HG03066 (cell line): ENCODE measurements at regions not wholly inside any gene's neighbourhood (a gene's known extent, or its start where the extent isn't known, plus 50 kb on each side); places are given as distances from the start of the nearest gene placed in this dataset.
"Not testable (repeated sequence)": the region's sequence is repeated elsewhere in the genome, so short reads cannot be mapped to it uniquely, and the experiment has no call there.

Experiments used
- ATAC-seq: cut with Tn5 transposase; IDR thresholded peaks from one replicate; pipeline ENCODE4 v1.9.1; 2021; ENCODE audit warnings: low read depth; ENCODE audit not compliant: unreplicated experiment

DNA sequence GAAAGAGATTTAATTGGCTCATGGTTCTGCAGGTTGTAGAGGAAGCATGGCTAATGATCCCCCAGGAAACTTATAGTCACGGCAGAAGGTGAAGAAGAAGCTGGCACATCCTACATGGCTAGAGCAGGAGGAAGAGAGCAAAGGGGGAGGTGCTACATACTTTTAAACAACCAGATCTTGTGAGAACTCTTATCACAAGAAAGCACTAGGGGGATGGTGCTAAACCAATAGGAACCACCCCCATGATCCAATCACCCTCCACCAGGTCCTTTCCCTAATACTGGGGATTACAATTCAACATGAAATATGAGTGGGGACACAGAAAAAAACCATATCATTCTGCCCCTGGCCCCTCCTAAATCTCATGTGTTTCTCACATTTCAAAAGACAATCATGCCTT is 147.2 kb upstream of the EPB41L4A start:
- ATAC-seq = no peak

DNA sequence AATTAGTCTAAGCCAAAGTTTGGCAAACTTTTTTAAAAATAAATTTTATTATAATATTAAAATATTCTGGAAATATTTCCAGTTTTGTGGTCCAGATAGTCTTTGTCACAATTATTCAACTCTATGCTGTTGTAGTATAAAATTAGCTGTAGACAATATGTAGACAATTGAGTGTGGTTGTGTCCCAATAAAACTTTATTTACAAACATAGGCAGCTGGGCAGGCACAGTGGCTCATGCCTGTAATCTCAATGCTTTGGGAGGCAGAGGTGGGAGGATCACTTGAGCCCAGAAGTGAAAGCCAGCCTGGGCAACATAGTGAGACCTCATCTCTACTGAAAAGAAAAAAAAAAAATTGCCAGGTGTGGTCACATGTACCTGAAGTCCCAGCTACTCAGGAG is 150.5 kb upstream of the EPB41L4A start:
- no peak for ATAC-seq

DNA sequence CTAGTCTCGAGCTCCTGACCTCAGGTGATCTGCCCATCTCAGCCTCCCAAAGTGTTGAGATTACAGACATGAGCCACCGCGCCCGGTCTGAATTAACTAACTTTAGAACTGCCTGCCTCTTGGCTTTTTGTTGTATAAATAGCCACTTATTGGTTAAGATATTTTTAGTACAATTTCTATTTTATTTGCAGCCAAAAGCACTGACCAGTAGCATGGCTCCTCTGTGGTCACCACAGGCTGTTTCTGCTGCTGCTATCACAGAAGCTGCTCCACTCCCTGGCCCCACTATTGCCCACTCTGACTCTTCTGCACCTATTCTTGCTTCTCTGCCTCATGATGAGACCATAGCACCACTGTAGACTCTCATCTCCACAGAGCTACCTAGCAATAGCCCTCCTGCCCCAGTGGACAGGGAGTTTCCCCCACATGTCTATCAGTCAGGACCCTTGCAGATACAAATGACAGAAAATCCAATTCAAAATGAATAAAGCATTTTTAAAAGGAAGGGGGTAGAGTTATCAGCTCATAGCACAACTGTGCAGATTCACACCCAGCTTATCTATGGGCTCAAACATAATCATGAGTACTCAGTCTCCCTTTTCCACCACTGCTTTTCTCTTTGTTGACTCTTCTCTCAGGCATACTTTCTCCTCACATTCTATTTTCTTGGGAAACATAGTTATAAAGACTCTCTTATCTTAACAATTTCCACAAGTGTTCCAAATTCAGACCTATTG is 151.8 kb upstream of the EPB41L4A start:
- no peak for ATAC-seq

DNA sequence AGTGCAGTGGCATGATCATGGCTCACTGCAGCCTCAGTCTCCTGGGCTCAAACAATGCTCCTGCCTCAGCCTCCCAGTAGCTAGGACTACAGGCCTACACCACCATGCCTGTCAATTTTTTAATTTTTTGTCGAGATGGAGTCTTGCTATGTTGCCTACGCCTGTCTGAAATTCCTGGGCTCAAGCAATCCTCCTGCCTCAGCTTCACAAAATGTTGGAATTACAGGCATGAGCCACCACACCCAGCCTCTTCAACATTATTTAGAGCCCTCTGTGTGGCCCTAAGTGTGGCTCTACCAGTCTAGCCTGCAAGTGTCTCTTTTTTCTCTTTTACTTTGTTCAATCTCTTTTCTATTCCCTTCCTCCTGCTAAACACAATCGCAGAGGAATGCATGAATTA is 154.4 kb upstream of the EPB41L4A start:
- ATAC-seq = no peak

DNA sequence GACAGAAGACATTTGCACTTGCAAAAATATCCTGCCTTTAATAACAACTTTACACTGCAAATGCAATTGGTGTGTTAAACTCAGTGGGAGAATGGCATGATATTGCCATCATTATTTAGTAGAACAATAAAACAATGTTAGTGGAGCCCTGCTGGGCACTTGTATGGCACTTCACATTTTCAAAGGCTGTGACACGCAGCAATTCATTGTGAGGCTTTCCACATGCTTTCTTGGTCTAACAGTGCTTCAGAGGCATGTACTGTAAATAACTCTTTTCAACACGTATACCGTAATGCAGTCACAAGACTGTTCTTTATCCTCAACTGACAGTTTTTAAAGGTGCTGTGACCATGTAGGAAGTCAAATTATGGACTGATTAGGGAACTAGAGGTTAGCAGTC is 155.5 kb upstream of the EPB41L4A start:
- no peak for ATAC-seq

DNA sequence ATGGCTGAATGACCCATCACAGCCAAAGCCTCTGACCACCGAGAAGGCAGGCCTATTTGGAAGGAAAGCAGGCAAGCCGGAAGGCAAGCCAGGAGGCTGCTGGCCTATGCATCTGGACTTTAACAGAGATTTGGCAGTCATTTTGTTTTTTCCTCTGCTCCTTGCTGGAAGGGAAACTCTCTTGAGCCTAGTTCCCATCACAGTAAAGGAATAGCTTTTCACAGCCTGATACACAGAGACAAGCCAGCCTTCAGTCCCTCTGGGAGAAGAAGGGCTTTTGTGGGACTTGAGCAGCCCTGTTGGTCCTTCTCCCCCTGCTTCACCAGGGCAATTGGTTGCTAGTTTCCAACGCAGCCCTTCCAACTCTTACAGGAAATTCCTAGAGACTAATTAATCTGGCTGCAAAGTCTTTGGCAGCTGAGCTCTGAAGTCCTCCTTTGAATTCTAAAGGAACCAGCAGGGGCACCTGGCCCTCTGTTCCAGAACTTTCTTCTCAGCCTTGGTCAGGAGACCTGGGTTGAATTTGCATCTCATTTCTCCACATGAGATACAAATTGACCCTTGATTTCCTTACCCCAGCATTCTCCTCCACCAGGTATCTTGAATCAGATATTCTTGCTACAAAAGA is 157.3 kb upstream of the EPB41L4A start:
- ATAC-seq = no peak

DNA sequence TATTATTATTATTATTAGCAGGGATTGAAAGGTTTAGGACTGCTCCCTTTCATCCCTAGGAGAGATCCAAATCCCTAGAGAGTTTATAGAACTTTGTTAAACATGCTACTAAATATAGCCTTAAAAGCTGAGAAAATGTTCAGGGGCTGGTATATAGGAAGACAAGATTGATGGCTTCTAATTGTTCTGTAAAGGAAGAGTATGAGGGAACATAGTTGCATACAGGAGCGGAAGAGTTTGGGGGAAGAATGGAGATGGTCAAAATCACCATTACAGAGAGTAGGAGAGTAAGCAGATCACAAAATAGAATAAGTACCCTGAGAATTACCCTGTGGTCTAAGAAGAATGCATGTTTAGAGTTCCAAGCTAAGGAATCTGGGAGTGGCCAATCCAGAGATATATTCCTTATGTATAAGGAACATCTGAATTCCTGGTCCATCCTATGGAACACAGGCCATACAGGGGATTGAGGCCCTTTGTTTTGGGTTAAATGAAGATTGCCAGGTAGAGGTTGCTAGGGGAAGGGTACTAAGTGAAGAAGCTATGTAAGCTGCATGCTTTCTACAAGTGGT is 158.0 kb upstream of the APC start:
- no peak for ATAC-seq

DNA sequence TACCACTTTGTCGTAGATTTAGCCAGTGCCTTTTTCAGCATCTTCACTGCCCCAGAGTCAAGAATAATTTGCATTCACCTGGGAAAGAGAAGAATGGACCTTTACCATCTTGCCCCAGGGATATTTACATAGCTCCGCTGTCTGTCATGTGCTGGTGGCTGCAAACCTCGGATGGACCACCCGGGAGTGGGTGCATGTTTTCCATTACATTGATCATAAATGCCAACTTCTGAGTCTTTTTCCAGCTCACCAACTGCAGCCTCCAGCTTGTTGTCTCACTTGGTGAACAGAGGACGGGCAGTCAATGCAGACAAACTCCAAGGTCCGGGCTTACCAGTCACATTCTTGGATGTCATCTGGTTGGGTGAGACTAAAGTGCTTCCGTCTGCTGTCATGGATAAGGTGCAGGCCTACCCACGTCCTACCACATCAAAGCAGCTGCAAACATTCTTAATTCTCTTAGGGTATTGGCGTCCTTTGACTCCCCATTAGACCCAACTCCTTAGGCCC is 155.8 kb upstream of the APC start:
- no peak for ATAC-seq

DNA sequence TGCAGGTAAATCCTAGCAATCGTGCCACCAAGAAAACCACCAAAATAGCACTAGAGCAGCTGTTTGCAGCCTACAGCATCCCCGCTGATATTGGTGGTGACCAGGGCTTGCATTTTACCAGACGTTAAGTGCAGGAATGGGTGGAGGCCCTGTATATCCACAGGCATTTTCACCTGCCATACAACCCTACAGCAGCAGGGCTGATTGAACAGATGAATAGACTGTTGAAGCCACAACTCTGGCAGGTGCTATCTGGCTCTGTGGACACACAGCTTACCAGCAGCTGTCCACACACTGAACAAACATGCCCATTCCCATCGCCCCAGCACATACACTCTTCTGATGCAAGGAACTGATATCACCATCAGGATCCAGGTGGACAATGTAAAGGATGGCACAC is 154.5 kb upstream of the APC start:
- ATAC-seq = no peak

DNA sequence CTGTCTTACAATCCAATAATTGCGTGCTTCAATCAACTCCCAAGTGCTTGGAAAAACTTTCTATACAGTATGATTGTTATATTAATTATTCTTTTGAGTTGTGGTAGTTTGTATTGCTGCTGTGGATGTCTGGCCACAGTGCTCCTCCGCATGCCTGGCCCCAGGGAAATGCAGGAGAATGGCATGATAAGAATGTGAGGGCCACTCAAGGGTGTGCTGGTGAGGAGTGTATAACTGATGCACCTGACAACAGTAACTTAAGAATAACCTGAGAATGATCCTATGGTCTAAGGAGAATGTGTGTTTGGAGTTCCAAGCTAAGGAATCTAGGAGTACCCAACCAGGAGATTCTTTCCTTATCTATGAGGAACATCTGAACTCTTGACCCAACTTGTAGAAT is 152.9 kb upstream of the APC start:
- ATAC-seq = no peak

DNA sequence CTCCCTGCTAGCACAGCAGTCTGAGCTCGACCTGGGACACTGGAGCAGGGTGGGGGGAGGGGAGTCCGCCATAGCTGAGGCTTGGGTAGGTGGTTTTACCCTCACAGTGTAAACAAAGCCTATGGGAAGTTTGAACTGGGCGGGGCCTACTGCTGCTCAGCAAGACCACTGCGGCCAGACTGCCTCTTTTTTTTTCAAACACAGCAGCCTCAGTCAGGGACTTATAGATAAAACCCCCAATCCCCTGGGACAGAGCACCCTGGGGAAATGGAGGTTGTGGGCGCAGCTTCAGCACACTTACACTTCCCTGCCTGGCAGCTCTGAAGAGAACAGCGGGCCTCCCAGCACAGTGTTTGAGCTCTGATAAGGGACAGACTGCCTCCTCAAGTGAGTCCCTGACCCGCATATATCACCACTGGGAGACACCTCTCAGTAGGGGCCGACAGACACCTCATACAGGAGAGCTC is 151.1 kb upstream of the APC start:
- ATAC-seq = no peak

DNA sequence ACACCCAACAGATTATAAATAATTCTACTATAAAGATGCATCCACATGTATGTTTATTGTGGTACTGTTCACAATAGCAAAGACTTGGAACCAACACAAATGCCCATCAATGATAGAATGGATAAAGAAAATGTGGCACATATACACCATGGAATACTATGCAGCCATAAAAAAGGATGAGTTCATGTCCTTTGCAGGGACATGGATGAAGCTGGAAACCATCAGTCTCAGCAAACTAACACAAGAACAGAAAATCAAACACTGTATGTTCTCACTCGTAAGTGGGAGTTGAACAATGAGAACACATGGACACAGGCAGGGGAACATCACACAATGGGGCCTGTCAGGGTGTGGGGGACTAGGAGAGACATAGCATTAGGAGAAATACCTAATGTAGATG is 146.8 kb upstream of the APC start:
- not testable (repeated sequence) for ATAC-seq

DNA sequence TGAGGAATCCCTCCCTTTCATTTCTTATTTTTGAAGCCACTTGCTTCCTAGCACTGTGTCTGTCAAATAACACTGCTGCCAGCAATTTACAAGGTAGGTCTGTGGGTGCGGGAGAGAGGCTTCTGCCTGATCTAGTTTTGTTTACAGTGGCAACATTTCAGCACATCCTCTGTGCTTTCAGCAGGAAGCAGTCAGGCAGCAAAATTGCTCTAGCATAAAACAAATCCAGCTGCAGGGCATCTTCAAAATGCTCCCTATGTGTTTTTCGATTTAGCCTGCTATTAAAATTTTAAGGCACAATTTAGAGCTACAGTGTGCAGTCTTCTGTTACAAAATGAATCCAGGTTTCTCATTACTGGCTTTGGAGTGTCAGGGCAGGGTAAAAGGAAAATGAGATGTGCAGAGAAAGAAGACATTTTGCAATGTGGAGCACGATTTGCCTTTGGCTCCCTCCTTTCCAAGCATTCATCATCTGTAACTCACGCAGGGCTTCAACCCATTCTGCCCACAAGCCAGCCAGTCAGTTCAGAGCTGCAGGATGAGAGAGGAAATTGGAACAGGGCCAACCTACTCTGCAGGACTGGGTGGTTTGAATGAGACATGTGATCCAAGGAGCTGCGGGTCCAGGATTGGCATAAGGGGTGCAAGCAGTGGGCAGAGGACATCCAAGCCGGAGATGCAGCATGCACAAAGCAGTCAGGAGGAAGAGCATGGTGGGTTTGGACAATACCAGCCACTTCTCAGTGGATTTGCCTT is 143.4 kb upstream of the APC start:
- no peak for ATAC-seq

DNA sequence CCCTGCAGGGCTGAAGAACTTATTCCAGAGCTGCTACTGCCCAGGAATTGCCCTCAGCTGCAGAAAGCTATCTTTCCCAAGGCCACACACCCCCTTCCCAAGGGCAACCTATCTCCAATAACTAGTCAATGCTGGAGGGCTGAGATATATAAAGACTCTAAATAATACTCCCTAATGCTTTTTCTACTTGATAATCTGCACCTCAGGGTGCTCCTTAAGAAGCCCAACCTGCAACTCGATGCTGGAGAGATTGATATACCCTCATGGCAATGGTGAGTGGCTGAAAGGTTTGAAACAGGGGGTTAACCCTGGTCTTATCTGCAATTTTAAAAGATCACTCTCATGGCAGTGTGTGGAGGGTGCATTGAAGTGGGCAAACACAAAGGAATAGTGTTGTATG is 142.7 kb upstream of the APC start:
- no peak for ATAC-seq

DNA sequence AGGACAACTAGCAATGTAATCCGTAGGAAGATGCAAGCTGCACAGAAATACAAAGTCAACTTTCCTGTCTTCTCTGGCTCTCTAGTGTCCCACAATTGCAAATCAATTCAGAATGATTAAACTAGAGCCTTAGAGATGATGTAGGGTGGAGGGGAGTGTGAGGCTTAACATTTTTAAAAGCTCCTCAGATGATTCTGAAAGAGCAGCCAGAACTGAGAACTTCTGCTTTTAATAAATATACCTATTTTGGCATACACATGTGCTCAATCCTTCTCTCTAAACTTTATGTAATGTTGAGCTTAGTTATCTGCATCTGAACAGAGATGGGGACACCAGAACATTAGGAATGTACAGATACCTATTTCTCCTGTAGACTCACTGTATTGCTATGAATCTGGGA is 139.9 kb upstream of the APC start:
- no peak for ATAC-seq

DNA sequence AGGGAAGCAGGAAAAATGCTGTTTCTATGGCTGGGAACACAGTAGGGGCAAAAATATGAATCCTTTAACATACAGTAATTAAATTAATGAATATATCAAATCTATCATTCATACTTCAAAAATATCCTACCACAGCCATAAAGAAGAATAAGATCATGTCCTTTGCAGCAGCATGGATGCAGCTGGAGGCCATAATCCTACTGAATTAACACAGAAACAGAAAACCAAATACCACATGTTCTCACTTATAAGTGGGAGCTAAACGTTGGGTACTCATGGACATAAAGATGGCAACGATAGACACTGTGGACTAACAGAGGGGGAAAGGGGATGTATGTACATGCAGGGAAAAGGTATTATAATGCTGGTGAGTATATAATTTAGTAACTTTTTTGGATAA is 137.2 kb upstream of the APC start:
- ATAC-seq = not testable (repeated sequence)

DNA sequence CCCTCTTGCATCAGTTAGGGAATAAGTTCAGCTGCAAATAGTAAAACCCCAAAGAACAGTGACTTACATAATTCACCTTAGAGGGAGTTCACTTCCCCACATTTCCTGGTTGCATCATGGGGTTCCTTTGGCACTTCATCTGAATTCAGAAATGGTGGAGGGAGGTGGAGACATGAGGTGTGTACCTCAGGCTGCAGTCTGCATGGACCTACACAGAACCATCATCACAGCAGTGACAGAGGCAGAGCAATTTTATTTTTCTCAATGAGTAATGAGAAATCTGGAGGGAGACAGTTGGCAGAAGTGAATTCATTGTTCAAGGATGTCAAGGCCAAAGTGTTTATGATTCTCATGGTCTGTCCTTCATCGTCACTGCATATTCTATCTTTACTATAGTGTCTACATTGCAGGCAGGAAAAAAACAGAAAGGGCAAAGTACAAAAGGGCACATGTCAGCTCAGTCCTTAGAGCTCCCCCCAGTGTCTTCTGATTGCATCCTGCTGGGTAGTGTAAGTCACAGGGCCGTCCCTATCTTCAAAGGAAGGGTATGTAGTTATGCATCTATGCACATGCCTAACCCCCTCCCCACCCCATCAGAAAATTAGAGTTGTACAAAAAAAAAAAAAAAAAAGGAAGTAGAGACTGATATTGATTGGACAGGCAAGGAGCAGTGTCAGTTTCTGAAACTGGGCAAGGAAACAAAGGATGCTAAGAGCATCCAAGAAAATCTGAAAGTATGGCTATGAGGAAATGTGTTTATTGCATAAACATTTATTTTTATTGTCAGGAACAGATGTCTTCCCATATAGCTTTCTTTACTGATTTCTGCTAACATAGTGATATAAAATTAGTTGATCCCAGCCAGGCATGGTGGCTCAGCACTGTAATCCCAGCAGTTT is 132.7 kb upstream of the APC start:
- peak; percentile 66 for ATAC-seq

DNA sequence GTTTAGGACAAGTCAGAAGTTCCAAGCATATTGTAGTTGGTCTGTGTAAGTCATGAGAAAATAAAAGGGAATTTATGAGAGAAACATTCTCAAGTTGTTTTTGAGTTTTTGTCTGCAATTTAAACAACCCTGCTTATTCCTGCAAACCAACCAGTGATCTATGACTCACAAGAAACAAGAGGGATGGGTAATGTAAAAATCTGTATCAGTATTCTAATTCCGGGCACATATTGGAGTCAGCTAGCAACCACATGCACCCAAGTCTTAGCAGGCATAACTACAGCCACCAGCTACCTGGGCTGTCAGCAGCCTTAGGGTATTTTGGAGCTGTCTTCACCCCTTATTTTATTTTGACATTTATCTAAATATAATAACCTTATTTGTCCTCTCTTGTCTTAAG is 128.7 kb upstream of the APC start:
- no peak for ATAC-seq

DNA sequence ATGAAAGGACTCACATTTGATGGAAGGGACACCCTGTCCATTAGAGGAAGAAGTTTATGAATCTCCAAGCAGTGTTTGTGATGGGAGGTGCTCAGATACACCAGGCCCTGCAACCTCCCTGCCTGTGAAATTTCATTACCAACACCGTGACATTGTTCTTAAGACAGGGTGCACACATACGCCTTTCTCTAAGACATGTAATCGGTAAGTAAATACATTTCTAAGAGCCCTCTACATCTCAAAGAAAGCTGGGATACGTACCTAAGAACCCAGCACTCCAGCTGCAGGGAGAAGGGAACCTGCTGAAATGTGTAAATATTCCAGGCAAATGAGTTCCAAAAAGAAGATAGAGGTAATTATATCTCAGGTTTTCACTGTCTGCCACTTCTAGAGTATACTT is 125.0 kb upstream of the APC start:
- no peak for ATAC-seq

DNA sequence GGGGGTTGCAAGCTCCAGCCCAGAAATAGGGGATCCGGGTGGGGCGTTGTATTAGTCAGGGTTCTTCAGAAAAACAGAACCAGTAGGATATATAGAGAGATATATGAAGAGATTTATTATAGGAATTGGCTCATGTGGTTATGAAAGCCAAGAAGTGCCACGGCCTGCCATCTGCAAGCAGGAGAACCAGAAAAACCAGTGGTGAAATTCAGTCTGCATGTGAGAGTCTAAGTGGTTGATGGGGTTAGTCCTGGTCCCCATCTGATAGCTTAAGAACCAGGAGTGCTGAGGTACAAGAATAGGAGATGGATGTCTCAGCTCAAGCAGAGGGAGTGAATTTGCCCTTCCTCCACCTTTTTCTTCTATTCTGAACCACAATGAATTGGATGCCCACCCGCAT is 123.4 kb upstream of the APC start:
- no peak for ATAC-seq
